ENCODE measurements at regions not wholly inside any gene's neighbourhood (a gene's known extent, or its start where the extent isn't known, plus 50 kb on each side); places are given as distances from the start of the nearest gene placed in this dataset.

DNA sequence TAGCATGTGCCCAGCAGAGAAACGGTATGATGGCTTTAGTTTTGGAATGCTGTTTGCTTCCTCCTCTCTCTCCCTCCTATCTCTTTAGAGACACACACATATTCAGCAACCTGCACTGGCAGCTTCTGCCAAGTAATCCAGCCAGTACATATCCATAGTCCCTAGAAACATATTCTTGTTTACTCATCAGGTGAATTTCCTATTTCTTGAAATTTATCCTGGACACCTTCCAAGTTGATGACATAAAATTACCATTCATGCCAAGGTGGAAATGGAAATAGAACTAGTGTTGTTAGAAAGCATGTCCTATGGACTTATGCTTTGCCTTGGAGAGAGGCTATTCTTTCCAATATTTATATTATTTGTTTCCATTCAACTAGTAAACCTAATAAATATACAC lies 50.9 kb upstream of the RGPD4 start:
- Histone ChIP-seq H3K9me3 (no peaks in the 10 kb centered on the region), H3K4me1 (peaks cover 0 to 19% (median 4%) of the 10 kb centered on the region in 3 donors), H3K36me3 (no peaks in the 10 kb centered on the region), H3K27me3 (no peaks in the 10 kb centered on the region), H3K27ac (no peak overlapping the region), H3K4me3 (no peak overlapping the region)
- TF ChIP-seq, protein P1, sequence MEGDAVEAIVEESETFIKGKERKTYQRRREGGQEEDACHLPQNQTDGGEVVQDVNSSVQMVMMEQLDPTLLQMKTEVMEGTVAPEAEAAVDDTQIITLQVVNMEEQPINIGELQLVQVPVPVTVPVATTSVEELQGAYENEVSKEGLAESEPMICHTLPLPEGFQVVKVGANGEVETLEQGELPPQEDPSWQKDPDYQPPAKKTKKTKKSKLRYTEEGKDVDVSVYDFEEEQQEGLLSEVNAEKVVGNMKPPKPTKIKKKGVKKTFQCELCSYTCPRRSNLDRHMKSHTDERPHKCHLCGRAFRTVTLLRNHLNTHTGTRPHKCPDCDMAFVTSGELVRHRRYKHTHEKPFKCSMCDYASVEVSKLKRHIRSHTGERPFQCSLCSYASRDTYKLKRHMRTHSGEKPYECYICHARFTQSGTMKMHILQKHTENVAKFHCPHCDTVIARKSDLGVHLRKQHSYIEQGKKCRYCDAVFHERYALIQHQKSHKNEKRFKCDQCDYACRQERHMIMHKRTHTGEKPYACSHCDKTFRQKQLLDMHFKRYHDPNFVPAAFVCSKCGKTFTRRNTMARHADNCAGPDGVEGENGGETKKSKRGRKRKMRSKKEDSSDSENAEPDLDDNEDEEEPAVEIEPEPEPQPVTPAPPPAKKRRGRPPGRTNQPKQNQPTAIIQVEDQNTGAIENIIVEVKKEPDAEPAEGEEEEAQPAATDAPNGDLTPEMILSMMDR (IDR thresholded peaks at IDR 0.05) = no peak
- no peak for TF ChIP-seq POLR2A (IDR thresholded peaks at IDR 0.05)
- DNase-seq = no peak
- intact Hi-C loops (cut with DNase I) = no loop called here
- 17% methylated on average over 1 of the region's 1 CpG for WGBS, 2 donors

DNA sequence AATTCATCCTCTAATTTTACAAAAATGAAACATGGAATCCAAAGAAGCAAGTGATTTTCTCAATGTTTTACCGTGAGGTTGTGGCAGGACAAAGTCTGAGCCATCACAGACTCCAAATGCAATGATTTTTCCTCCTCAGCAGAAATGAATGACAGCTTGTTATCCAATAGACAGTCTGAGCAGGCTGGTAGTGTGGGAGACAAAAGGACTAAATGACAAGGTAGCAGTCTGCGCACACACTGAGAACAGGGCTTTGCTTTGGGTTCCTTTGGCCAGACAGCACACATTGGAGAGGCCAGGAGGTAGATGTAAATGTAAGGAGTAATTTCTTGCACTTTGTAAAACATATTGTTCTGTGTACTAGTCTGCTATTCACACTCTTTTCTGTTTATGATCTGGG lies 50.3 kb upstream of the RGPD4 start:
- Histone ChIP-seq H3K27ac (no peak overlapping the region), H3K27me3 (no peaks in the 10 kb centered on the region), H3K9me3 (no peaks in the 10 kb centered on the region), H3K4me3 (no peak overlapping the region), H3K36me3 (no peaks in the 10 kb centered on the region), H3K4me1 (peaks cover 0 to 19% (median 4%) of the 10 kb centered on the region in 3 donors)
- intact Hi-C loops (cut with DNase I) = no loop called here
- TF ChIP-seq, protein P1 (IDR thresholded peaks at IDR 0.05) = no peak
- no peak for TF ChIP-seq POLR2A (IDR thresholded peaks at IDR 0.05)
- no peak for DNase-seq
- 75 to 94% methylated on average over 2 of the region's 2 CpGs for WGBS, 2 donors

Data from esophagus squamous epithelium (tissue), 5 donors.